GM19239 (cell line): ENCODE measurements at regions not wholly inside any gene's neighbourhood (a gene's known extent, or its start where the extent isn't known, plus 50 kb on each side); places are given as distances from the start of the nearest gene placed in this dataset.

ENCODE experiments used
- DNase-seq: peaks from one replicate; pipeline ENCODE4 v3.0.0; 2011; ENCODE audit warnings: low spot score; ENCODE audit not compliant: insufficient read length
- FAIRE-seq: peaks from 2 replicates; lab custom pipeline; 2011; peaks lifted over from hg19 to GRCh38; lab: Jason Lieb, UNC

GRCh38 chr10:29096303-29096824 is 192.5 kb upstream of the LYZL1 start:
- no peak for FAIRE-seq
- DNase-seq = no peak

- DNase-seq (no peak), FAIRE-seq (no peak)
These were observed 190.4 kb upstream of the LYZL1 start for GRCh38 chr10:29098423-29098822.

GRCh38 chr10:29099001-29099400 is 189.9 kb upstream of the LYZL1 start:
- DNase-seq = no peak
- no peak for FAIRE-seq

- DNase-seq (no peak), FAIRE-seq (no peak)
These were observed 189.5 kb upstream of the LYZL1 start for GRCh38 chr10:29099415-29099814.

- no peak for FAIRE-seq
These were observed 188.4 kb upstream of the LYZL1 start for GRCh38 chr10:29100505-29100904.

GRCh38 chr10:29102233-29102632 is 186.6 kb upstream of the LYZL1 start:
- FAIRE-seq (no peak), DNase-seq (no peak)

More at GRCh38 chr10:29100505-29100904, 188.4 kb upstream of the LYZL1 start:
- no peak for DNase-seq

GRCh38 chr10:29102636-29103035 is 186.2 kb upstream of the LYZL1 start:
- no peak for FAIRE-seq
- no peak for DNase-seq

GRCh38 chr10:29104661-29105399 is 184.0 kb upstream of the LYZL1 start:
- no peak for FAIRE-seq
- DNase-seq = no peak

GRCh38 chr10:29105516-29106215 is 183.2 kb upstream of the LYZL1 start:
- no peak for FAIRE-seq
- DNase-seq = no peak

GRCh38 chr10:29106287-29106686 is 182.6 kb upstream of the LYZL1 start:
- FAIRE-seq (no peak), DNase-seq (no peak)

- FAIRE-seq (no peak), DNase-seq (no peak)
These were observed 180.9 kb upstream of the LYZL1 start for GRCh38 chr10:29107866-29108498.

- no peak for DNase-seq
- no peak for FAIRE-seq
These were observed 178.9 kb upstream of the LYZL1 start for GRCh38 chr10:29109707-29110571.

- FAIRE-seq (no peak), DNase-seq (no peak)
These were observed 175.8 kb upstream of the LYZL1 start for GRCh38 chr10:29112827-29113615.

- DNase-seq = no peak
- no peak for FAIRE-seq
These were observed 175.3 kb upstream of the LYZL1 start for GRCh38 chr10:29113616-29113945.

GRCh38 chr10:29114141-29114540 is 174.7 kb upstream of the LYZL1 start:
- FAIRE-seq (no peak), DNase-seq (no peak)

GRCh38 chr10:29117781-29118180 is 171.1 kb upstream of the LYZL1 start:
- no peak for FAIRE-seq

GRCh38 chr10:29119374-29119773 is 169.5 kb upstream of the LYZL1 start:
- FAIRE-seq = no peak

More at GRCh38 chr10:29117781-29118180, 171.1 kb upstream of the LYZL1 start:
- DNase-seq = no peak

GRCh38 chr10:29120216-29120615 is 168.7 kb upstream of the LYZL1 start:
- FAIRE-seq (no peak), DNase-seq (no peak)

More at GRCh38 chr10:29119374-29119773, 169.5 kb upstream of the LYZL1 start:
- DNase-seq = peak; percentile 9

- FAIRE-seq = no peak
These were observed 164.0 kb upstream of the LYZL1 start for GRCh38 chr10:29124864-29125263.

More at GRCh38 chr10:29124864-29125263, 164.0 kb upstream of the LYZL1 start:
- no peak for DNase-seq
